ENCODE measurements at regions not wholly inside any gene's neighbourhood (a gene's known extent, or its start where the extent isn't known, plus 50 kb on each side); places are given as distances from the start of the nearest gene placed in this dataset.

GRCh38 chr3:38986901-38987300 lies 64.8 kb downstream of the SCN11A start:
- no peak overlapping the region for H3K27ac ChIP-seq (ENCODE audit: low read length)
- H3K27me3 ChIP-seq (ENCODE audit: insufficient read depth, low read depth, low read length), result no peaks in the 10 kb centered on the region
- no peaks in the 10 kb centered on the region for H3F3A ChIP-seq (ENCODE audit: insufficient read depth, low read length, poor library complexity, severe bottlenecking)
- H2AFZ ChIP-seq (ENCODE audit: low read depth, low read length), result no peak overlapping the region
- no peak overlapping the region for H3K4me2 ChIP-seq (ENCODE audit: low read length)
- no peaks in the 10 kb centered on the region for H3K79me2 ChIP-seq (replicated peaks; ENCODE audit: insufficient read depth, low read length)
- no peak overlapping the region for H3K4me3 ChIP-seq (ENCODE audit: low read length)
- no peaks in the 10 kb centered on the region for H3K36me3 ChIP-seq (ENCODE audit: insufficient read depth, low read length)
- H3K9me3 ChIP-seq (ENCODE audit: low read length), result no peaks in the 10 kb centered on the region
- H3K9me2 ChIP-seq (ENCODE audit: insufficient read depth, low read length), result no peaks in the 10 kb centered on the region
- TF ChIP-seq EP300 (conservative IDR thresholded peaks at IDR 0.05; ENCODE audit: poor library complexity, severe bottlenecking), result no peak
- no peak overlapping the region for H3K9ac ChIP-seq (ENCODE audit: low read length)
- no peaks in the 10 kb centered on the region for H4K20me1 ChIP-seq (ENCODE audit: insufficient read depth)

- Histone ChIP-seq H4K20me1 (ENCODE audit: insufficient read depth) (no peaks in the 10 kb centered on the region), H3K27me3 (ENCODE audit: insufficient read depth, low read depth, low read length) (no peaks in the 10 kb centered on the region), H3F3A (ENCODE audit: insufficient read depth, low read length, poor library complexity, severe bottlenecking) (no peaks in the 10 kb centered on the region), H3K9ac (ENCODE audit: low read length) (no peak overlapping the region), H3K9me2 (ENCODE audit: insufficient read depth, low read length) (no peaks in the 10 kb centered on the region), H3K4me3 (ENCODE audit: low read length) (no peak overlapping the region), H3K36me3 (ENCODE audit: insufficient read depth, low read length) (no peaks in the 10 kb centered on the region), H3K79me2 (replicated peaks; ENCODE audit: insufficient read depth, low read length) (no peaks in the 10 kb centered on the region), H3K27ac (ENCODE audit: low read length) (no peak overlapping the region), H3K4me2 (ENCODE audit: low read length) (no peak overlapping the region), H2AFZ (ENCODE audit: low read depth, low read length) (no peak overlapping the region), H3K9me3 (ENCODE audit: low read length) (no peaks in the 10 kb centered on the region)
- no peak for TF ChIP-seq POLR2AphosphoS5 (IDR thresholded peaks at IDR 0.05)
- no peak for TF ChIP-seq MXI1 (conservative IDR thresholded peaks at IDR 0.05; ENCODE audit: poor library complexity, severe bottlenecking)
- no peak for TF ChIP-seq REST (IDR thresholded peaks at IDR 0.05; ENCODE audit: borderline replicate concordance)
- no peak for TF ChIP-seq TAF1 (IDR thresholded peaks at IDR 0.05; ENCODE audit: low read depth)
- TF ChIP-seq RAD21 (conservative IDR thresholded peaks at IDR 0.05), result no peak
These were observed 65.8 kb downstream of the SCN11A start for GRCh38 chr3:38985981-38986380.

- no peaks in the 10 kb centered on the region for H3K27me3 ChIP-seq (ENCODE audit: insufficient read depth, low read depth, low read length)
- no peak overlapping the region for H2AFZ ChIP-seq (ENCODE audit: low read depth, low read length)
- no peaks in the 10 kb centered on the region for H4K20me1 ChIP-seq (ENCODE audit: insufficient read depth)
- TF ChIP-seq TAF1 (IDR thresholded peaks at IDR 0.05; ENCODE audit: low read depth) (no peak), CTCF (IDR thresholded peaks at IDR 0.05; ENCODE audit: poor library complexity, severe bottlenecking) (no peak), EZH2 (IDR thresholded peaks at IDR 0.05; ENCODE audit: borderline replicate concordance, insufficient read depth, low read length, poor library complexity, severe bottlenecking) (no peak), EP300 (conservative IDR thresholded peaks at IDR 0.05; ENCODE audit: poor library complexity, severe bottlenecking) (no peak), REST (IDR thresholded peaks at IDR 0.05; ENCODE audit: borderline replicate concordance) (no peak), RAD21 (conservative IDR thresholded peaks at IDR 0.05) (no peak), POLR2AphosphoS5 (IDR thresholded peaks at IDR 0.05) (no peak), MXI1 (conservative IDR thresholded peaks at IDR 0.05; ENCODE audit: poor library complexity, severe bottlenecking) (no peak), SMC3 (conservative IDR thresholded peaks at IDR 0.05; ENCODE audit: poor library complexity) (no peak)
- no peak overlapping the region for H3K4me2 ChIP-seq (ENCODE audit: low read length)
- no peak overlapping the region for H3K27ac ChIP-seq (ENCODE audit: low read length)
- H3F3A ChIP-seq (ENCODE audit: insufficient read depth, low read length, poor library complexity, severe bottlenecking), result no peaks in the 10 kb centered on the region
- no peaks in the 10 kb centered on the region for H3K79me2 ChIP-seq (replicated peaks; ENCODE audit: insufficient read depth, low read length)
- no peaks in the 10 kb centered on the region for H3K9me3 ChIP-seq (ENCODE audit: low read length)
- H3K36me3 ChIP-seq (ENCODE audit: insufficient read depth, low read length), result no peaks in the 10 kb centered on the region
- no peak overlapping the region for H3K4me3 ChIP-seq (ENCODE audit: low read length)
- H3K9ac ChIP-seq (ENCODE audit: low read length), result no peak overlapping the region
- H3K9me2 ChIP-seq (ENCODE audit: insufficient read depth, low read length), result no peaks in the 10 kb centered on the region
These were observed 66.2 kb downstream of the SCN11A start for GRCh38 chr3:38985581-38985980.

Measured in neural cell (in vitro differentiated cells).